PC-9 (cell line): ENCODE measurements at regions not wholly inside any gene's neighbourhood (a gene's known extent, or its start where the extent isn't known, plus 50 kb on each side); places are given as distances from the start of the nearest gene placed in this dataset.

Source experiments
- BruUV-seq: library from RNA; stranded (reverse); fragments of 400-500 nt; replicated peaks from 2 replicates; lab custom pipeline; 2021; lab: Mats Ljungman, UMichigan
- CTCF ChIA-PET: fragments of 300-600 bp; sonication (Branson Sonifier 250); formaldehyde crosslinking; loops from one replicate; lab custom pipeline; 2022; ENCODE audit warnings: antibody characterized with exemption; lab: Charles Lee
- POLR2A ChIA-PET: fragments of 300-600 bp; sonication (Branson Sonifier 250); formaldehyde crosslinking; loops from one replicate; lab custom pipeline; 2022; ENCODE audit warnings: antibody characterized with exemption; ENCODE audit not compliant: unreplicated experiment; lab: Charles Lee
- DNase-seq, 2 experiments: peaks; one replicate each; pipeline versions ENCODE4 v3.0.0 to v3.0.0-alpha.2; 2015 to 2022; ENCODE audit warnings: mixed read lengths in 1 of 2
- H2AFZ ChIP-seq: fragments of 200-600 bp; sonication (generic); 2 replicates; pipeline ENCODE4 v1.8.1; 2017; ENCODE audit warnings: antibody characterized with exemption
- H3F3A ChIP-seq: fragments of 200-600 bp; sonication (generic); 2 replicates; pipeline ENCODE4 v1.8.1; 2017; ENCODE audit warnings: antibody characterized with exemption, mild to moderate bottlenecking, low read depth; ENCODE audit not compliant: insufficient read depth
- H3K27ac ChIP-seq: fragments of 200-600 bp; sonication (generic); 2 replicates; pipeline ENCODE4 v1.6.1; 2016; ENCODE audit warnings: mixed run types
- H3K27me3 ChIP-seq: fragments of 200-600 bp; sonication (generic); 2 replicates; pipeline ENCODE4 v1.6.1; 2016; ENCODE audit warnings: low read depth, mixed run types; ENCODE audit not compliant: insufficient read depth
- H3K36me3 ChIP-seq: fragments of 200-600 bp; sonication (generic); 2 replicates; pipeline ENCODE4 v1.6.1; 2016; ENCODE audit warnings: low read depth, mixed run types
- H3K4me1 ChIP-seq: fragments of 200-600 bp; sonication (generic); replicated peaks from 2 replicates; pipeline ENCODE4 v1.6.1; 2016; ENCODE audit warnings: mixed run types; ENCODE audit not compliant: insufficient read depth
- H3K4me2 ChIP-seq: fragments of 200-600 bp; sonication (generic); 2 replicates; pipeline ENCODE4 v1.6.1; 2017; ENCODE audit warnings: mixed run types
- H3K4me3 ChIP-seq: fragments of 200-600 bp; sonication (generic); 2 replicates; pipeline ENCODE4 v1.6.1; 2016; ENCODE audit warnings: mixed run types
- H3K79me2 ChIP-seq: fragments of 200-600 bp; sonication (generic); 2 replicates; pipeline ENCODE4 v1.6.1; 2017; ENCODE audit warnings: low read depth, mixed run types
- H3K9me2 ChIP-seq: fragments of 200-600 bp; sonication (generic); 2 replicates; pipeline ENCODE4 v1.8.1; 2017; ENCODE audit warnings: mild to moderate bottlenecking; ENCODE audit not compliant: insufficient read depth
- H3K9me3 ChIP-seq: fragments of 200-600 bp; sonication (generic); 2 replicates; pipeline ENCODE4 v1.8.1; 2016; ENCODE audit warnings: low read depth; ENCODE audit not compliant: insufficient read depth
- H4K20me1 ChIP-seq: fragments of 200-600 bp; sonication (generic); 2 replicates; pipeline ENCODE4 v1.8.1; 2017; ENCODE audit not compliant: insufficient read depth
- CTCF ChIP-seq: fragments of 200-600 bp; sonication (generic); conservative IDR thresholded peaks from 2 replicates; pipeline ENCODE4 v1.6.1; 2017; ENCODE audit warnings: mixed run types, antibody characterized with exemption, mild to moderate bottlenecking, moderate library complexity
- EZH2 ChIP-seq: fragments of 200-600 bp; sonication (generic); IDR thresholded peaks from 2 replicates; pipeline ENCODE4 v1.8.0; 2017; ENCODE audit warnings: antibody characterized with exemption, low read depth
- intact Hi-C: fragments of 100-400 bp; cut with micrococcal nuclease; formaldehyde crosslinking; loops from one replicate; pipeline ENCODE4 v1.10.0; 2022; ENCODE audit not compliant: unreplicated experiment

GRCh38 chr5:74037321-74037720 is 411.3 kb downstream of the ARHGEF28 start:
- Histone ChIP-seq H3K9me2 (no peaks in the 10 kb centered on the region), H3K27ac (no peak overlapping the region), H3K4me3 (no peak overlapping the region), H3K79me2 (no peaks in the 10 kb centered on the region), H3K4me1 (peaks cover 18% of the 10 kb centered on the region), H3K36me3 (no peaks in the 10 kb centered on the region), H3K4me2 (no peak overlapping the region), H2AFZ (no peak overlapping the region), H4K20me1 (no peaks in the 10 kb centered on the region), H3K9me3 (no peaks in the 10 kb centered on the region), H3F3A (peaks cover 8% of the 10 kb centered on the region; the same call in 1 of the 2 replicates), H3K27me3 (no peaks in the 10 kb centered on the region)
- TF ChIP-seq EZH2 = no peak
- CTCF ChIA-PET = no interaction called here
- no peak for DNase-seq
- POLR2A ChIA-PET = interaction anchor here (0.7 kb wide), 1 partner anchor 19 kb away, joined by 7 read pairs; no protein-coding TSS in a partner anchor
- no TSS peak for BruUV-seq
- intact Hi-C loops = no loop called here

- ChIA-PET POLR2A (interaction anchor here (0.6 to 1.1 kb wide), 3 partner anchors 73 to 360 kb away, joined by 3 to 9 read pairs (median 4); no protein-coding TSS in a partner anchor), CTCF (interaction anchor here (0.6 to 1.5 kb wide), 5 partner anchors 191 to 607 kb away, joined by 3 to 7 read pairs (median 4); partner anchors contain the start of gene ENC1)
- peaks cover 18% of the 10 kb centered on the region for H3K4me1 ChIP-seq
- H3K27me3 ChIP-seq = no peaks in the 10 kb centered on the region
- intact Hi-C loops = loop anchor here (1.0 to 2.0 kb wide), 11 partner anchors 93 to 613 kb away; no protein-coding TSS in a partner anchor
- H3K4me2 ChIP-seq = peak overlapping the region; percentile 54
- H3K79me2 ChIP-seq = no peaks in the 10 kb centered on the region
- peaks cover 8% of the 10 kb centered on the region; the same call in 1 of the 2 replicates for H3F3A ChIP-seq
- peak; percentile 69 to 83 for DNase-seq
- no peaks in the 10 kb centered on the region for H4K20me1 ChIP-seq
- peak overlapping the region; percentile 41; the same call in 1 of the 2 replicates for H2AFZ ChIP-seq
- peak; percentile 65 for TF ChIP-seq CTCF
- TF ChIP-seq EZH2 = no peak
- no TSS peak for BruUV-seq
- H3K36me3 ChIP-seq = no peaks in the 10 kb centered on the region
- H3K27ac ChIP-seq = peak overlapping the region; percentile 58
- H3K4me3 ChIP-seq = no peak overlapping the region
- no peaks in the 10 kb centered on the region for H3K9me2 ChIP-seq
- H3K9me3 ChIP-seq = no peaks in the 10 kb centered on the region
These were observed 409.5 kb downstream of the ARHGEF28 start for GRCh38 chr5:74035521-74035937.

- no peaks in the 10 kb centered on the region for H4K20me1 ChIP-seq
- no peak overlapping the region for H3K27ac ChIP-seq
- H3K36me3 ChIP-seq = no peaks in the 10 kb centered on the region
- H3K4me2 ChIP-seq = no peak overlapping the region
- DNase-seq = peak in 1 of 2 experiments; percentile 55
- H3K79me2 ChIP-seq = no peaks in the 10 kb centered on the region
- H3K27me3 ChIP-seq = no peaks in the 10 kb centered on the region
- no peak overlapping the region for H3K4me3 ChIP-seq
- BruUV-seq = no TSS peak
- intact Hi-C loops = loop anchor here (1.0 to 2.0 kb wide), 12 partner anchors 49 to 614 kb away; no protein-coding TSS in a partner anchor
- H2AFZ ChIP-seq = no peak overlapping the region
- CTCF ChIA-PET = interaction anchor here (1.2 to 1.5 kb wide), 3 partner anchors 19 to 606 kb away, joined by 3 to 6 read pairs (median 4); partner anchors contain the start of gene ENC1
- no peaks in the 10 kb centered on the region for H3K9me3 ChIP-seq
- TF ChIP-seq CTCF (no peak), EZH2 (no peak)
- H3K9me2 ChIP-seq = no peaks in the 10 kb centered on the region
- peaks cover 8% of the 10 kb centered on the region; the same call in 1 of the 2 replicates for H3F3A ChIP-seq
- POLR2A ChIA-PET = interaction anchor here (0.6 to 1.1 kb wide), 2 partner anchors 73 to 281 kb away, joined by 4 to 9 read pairs; no protein-coding TSS in a partner anchor
- H3K4me1 ChIP-seq = peaks cover 18% of the 10 kb centered on the region
These were observed 408.7 kb downstream of the ARHGEF28 start for GRCh38 chr5:74034733-74035132.
